GM23248 (cell line): ENCODE measurements at regions not wholly inside any gene's neighbourhood (a gene's known extent, or its start where the extent isn't known, plus 50 kb on each side); places are given as distances from the start of the nearest gene placed in this dataset.

Experiments used
- DNase-seq: peaks from one replicate; pipeline ENCODE4 v3.0.0-alpha.2; 2015
- H2AFZ ChIP-seq: fragments of 200-600 bp; sonication (generic); 2 replicates; pipeline ENCODE4 v1.6.1; 2016; ENCODE audit warnings: antibody characterized with exemption
- H3F3A ChIP-seq: fragments of 200-600 bp; sonication (generic); 2 replicates; pipeline ENCODE4 v1.6.1; 2016; ENCODE audit warnings: mild to moderate bottlenecking, antibody characterized with exemption, mixed run types; ENCODE audit not compliant: insufficient read depth
- H3K27ac ChIP-seq: fragments of 200-600 bp; sonication (generic); 2 replicates; pipeline ENCODE4 v1.5.1; 2016; ENCODE audit warnings: mild to moderate bottlenecking
- H3K27me3 ChIP-seq: fragments of 200-600 bp; sonication (generic); replicated peaks from 2 replicates; pipeline ENCODE4 v1.6.1; 2016; ENCODE audit warnings: mild to moderate bottlenecking; ENCODE audit not compliant: insufficient read depth
- H3K36me3 ChIP-seq: fragments of 200-600 bp; sonication (generic); 2 replicates; pipeline ENCODE4 v1.6.1; 2016; ENCODE audit warnings: low read depth, mild to moderate bottlenecking
- H3K4me1 ChIP-seq: fragments of 200-600 bp; sonication (generic); 2 replicates; pipeline ENCODE4 v1.6.1; 2016; ENCODE audit warnings: mild to moderate bottlenecking; ENCODE audit not compliant: insufficient read depth
- H3K4me2 ChIP-seq: fragments of 200-600 bp; sonication (generic); one replicate; pipeline ENCODE4 v1.6.1; 2016; ENCODE audit warnings: mild to moderate bottlenecking; ENCODE audit not compliant: unreplicated experiment
- H3K4me3 ChIP-seq: fragments of 200-600 bp; sonication (generic); 2 replicates; pipeline ENCODE4 v1.5.1; 2016; ENCODE audit warnings: mild to moderate bottlenecking
- H3K79me2 ChIP-seq: fragments of 200-600 bp; sonication (generic); 2 replicates; pipeline ENCODE4 v1.6.1; 2016; ENCODE audit warnings: mild to moderate bottlenecking; ENCODE audit not compliant: insufficient read depth
- H3K9ac ChIP-seq: fragments of 200-600 bp; sonication (generic); 2 replicates; pipeline ENCODE4 v1.6.1; 2016; ENCODE audit warnings: mild to moderate bottlenecking
- H3K9me2 ChIP-seq: fragments of 200-600 bp; sonication (generic); 2 replicates; pipeline ENCODE4 v1.6.1; 2016; ENCODE audit warnings: mixed run types, mild to moderate bottlenecking, moderate library complexity; ENCODE audit not compliant: insufficient read depth
- H3K9me3 ChIP-seq: fragments of 200-600 bp; sonication (generic); one replicate; pipeline ENCODE4 v1.6.1; 2017; ENCODE audit warnings: low read depth
- H4K20me1 ChIP-seq: fragments of 200-600 bp; sonication (generic); 2 replicates; pipeline ENCODE4 v1.6.0; 2016; ENCODE audit not compliant: insufficient read depth
- EZH2 ChIP-seq: fragments of 200-600 bp; sonication (generic); IDR thresholded peaks from 2 replicates; pipeline ENCODE4 v1.6.1; 2018; ENCODE audit warnings: antibody characterized with exemption, mild to moderate bottlenecking; ENCODE audit not compliant: insufficient read depth, poor library complexity, severe bottlenecking
- EZH2phosphoT487 ChIP-seq: fragments of 200-600 bp; sonication (generic); IDR thresholded peaks from 2 replicates; pipeline ENCODE4 v1.6.1; 2018; ENCODE audit warnings: antibody characterized with exemption, moderate library complexity, mild to moderate bottlenecking, low read depth; ENCODE audit not compliant: insufficient read depth
- WGBS, 2 experiments: methylation state at CpG; one replicate each; pipeline ENCODE4 v1.1.6; 2015 to 2017; ENCODE audit warnings: low lambda C conversion rate in 2 of 2, low coverage in 1 of 2; ENCODE audit errors: missing lambda C conversion rate in 2 of 2; 5-methylcytosine and 5-hydroxymethylcytosine counted together
- in situ Hi-C: fragments of 300-500 bp; cut with MboI; formaldehyde crosslinking; loops from 2 replicates; pipeline ENCODE4 v1.15.0; 2020

- H3K9me2 ChIP-seq = no peaks in the 10 kb centered on the region
- no peak for TF ChIP-seq EZH2
- no peak for TF ChIP-seq EZH2phosphoT487
- no peaks in the 10 kb centered on the region for H4K20me1 ChIP-seq
- H3K9me3 ChIP-seq = no peaks in the 10 kb centered on the region
- WGBS, 2 experiments = 22 to 31% methylated on average over 2 of the region's 2 CpGs
- H3K9ac ChIP-seq = no peak overlapping the region
- no peaks in the 10 kb centered on the region for H3K4me1 ChIP-seq
- H3K27ac ChIP-seq = no peak overlapping the region
- H3K36me3 ChIP-seq = no peaks in the 10 kb centered on the region
- no peak overlapping the region for H3K4me2 ChIP-seq
- DNase-seq = no peak
- no peak overlapping the region for H2AFZ ChIP-seq
- H3K4me3 ChIP-seq = no peak overlapping the region
- H3F3A ChIP-seq = no peaks in the 10 kb centered on the region
- no peaks in the 10 kb centered on the region for H3K27me3 ChIP-seq
- in situ Hi-C loops = no loop called here
- no peaks in the 10 kb centered on the region for H3K79me2 ChIP-seq
Measured at GRCh38 chr2:65813631-65814173, 381.3 kb upstream of the SPRED2 start.

GRCh38 chr2:65812887-65813286, 380.5 kb upstream of the SPRED2 start:
- Histone ChIP-seq H3F3A (no peaks in the 10 kb centered on the region), H2AFZ (no peak overlapping the region), H3K4me2 (no peak overlapping the region), H3K27ac (no peak overlapping the region), H3K4me3 (no peak overlapping the region), H3K9me2 (no peaks in the 10 kb centered on the region), H3K79me2 (no peaks in the 10 kb centered on the region), H3K4me1 (no peaks in the 10 kb centered on the region), H4K20me1 (no peaks in the 10 kb centered on the region), H3K36me3 (no peaks in the 10 kb centered on the region), H3K9me3 (no peaks in the 10 kb centered on the region), H3K27me3 (no peaks in the 10 kb centered on the region), H3K9ac (no peak overlapping the region)
- in situ Hi-C loops = no loop called here
- TF ChIP-seq EZH2 (no peak), EZH2phosphoT487 (no peak)
- 20 to 29% methylated on average over 3 of the region's 3 CpGs for WGBS, 2 experiments
- DNase-seq = no peak

GRCh38 chr2:65807942-65808341, 375.5 kb upstream of the SPRED2 start:
- no peaks in the 10 kb centered on the region for H3K9me3 ChIP-seq
- in situ Hi-C loops = no loop called here
- H3K79me2 ChIP-seq = no peaks in the 10 kb centered on the region
- no peak overlapping the region for H3K27ac ChIP-seq
- H3F3A ChIP-seq = no peaks in the 10 kb centered on the region
- no peak overlapping the region for H3K4me2 ChIP-seq
- H3K4me1 ChIP-seq = no peaks in the 10 kb centered on the region
- DNase-seq = no peak
- 30 to 40% methylated on average over 4 of the region's 4 CpGs for WGBS, 2 experiments
- TF ChIP-seq EZH2phosphoT487 (no peak), EZH2 (no peak)
- no peak overlapping the region for H3K4me3 ChIP-seq
- no peak overlapping the region for H2AFZ ChIP-seq
- no peaks in the 10 kb centered on the region for H3K36me3 ChIP-seq
- H3K27me3 ChIP-seq = no peaks in the 10 kb centered on the region; the same call in 1 of the 2 replicates
- H3K9ac ChIP-seq = no peak overlapping the region
- H3K9me2 ChIP-seq = no peaks in the 10 kb centered on the region
- H4K20me1 ChIP-seq = no peaks in the 10 kb centered on the region

- DNase-seq = no peak
- H3K36me3 ChIP-seq = no peaks in the 10 kb centered on the region
- H3K27ac ChIP-seq = no peak overlapping the region
- WGBS, 2 experiments = 71 to 72% methylated on average over 3 of the region's 3 CpGs
- H3K9me3 ChIP-seq = no peaks in the 10 kb centered on the region
- H3K4me1 ChIP-seq = no peaks in the 10 kb centered on the region
- no peak for TF ChIP-seq EZH2phosphoT487
- TF ChIP-seq EZH2 = no peak
- no peaks in the 10 kb centered on the region for H3F3A ChIP-seq
- H3K9me2 ChIP-seq = no peaks in the 10 kb centered on the region
- peaks cover 3% of the 10 kb centered on the region; the same call in 1 of the 2 replicates for H3K27me3 ChIP-seq
- no peak overlapping the region for H3K4me3 ChIP-seq
- H3K9ac ChIP-seq = no peak overlapping the region
- no peaks in the 10 kb centered on the region for H3K79me2 ChIP-seq
- H4K20me1 ChIP-seq = no peaks in the 10 kb centered on the region
- no peak overlapping the region for H3K4me2 ChIP-seq
- in situ Hi-C loops = no loop called here
- H2AFZ ChIP-seq = no peak overlapping the region
Measured at GRCh38 chr2:65804777-65805176, 372.4 kb upstream of the SPRED2 start.
